HuH-7 (cell line): ENCODE measurements at regions not wholly inside any gene's neighbourhood (a gene's known extent, or its start where the extent isn't known, plus 50 kb on each side); places are given as distances from the start of the nearest gene placed in this dataset.
"Not testable (repeated sequence)": the region's sequence is repeated elsewhere in the genome, so short reads cannot be mapped to it uniquely, and the experiment has no call there.

Source experiments
- DNase-seq: peaks from one replicate; pipeline ENCODE4 v3.0.0; 2011; ENCODE audit warnings: low spot score

- DNase-seq = not testable (repeated sequence)
Measured at GRCh38 chr7:17440025-17440784, 141.8 kb downstream of the AHR start.

- DNase-seq = no peak
Measured at GRCh38 chr7:17440831-17441230, 142.4 kb downstream of the AHR start.

- DNase-seq = no peak
Measured at GRCh38 chr7:17441557-17441956, 143.1 kb downstream of the AHR start.

GRCh38 chr7:17444151-17444550, 145.7 kb downstream of the AHR start:
- DNase-seq = no peak

GRCh38 chr7:17444673-17445072, 146.2 kb downstream of the AHR start:
- no peak for DNase-seq

- DNase-seq = no peak
Measured at GRCh38 chr7:17446340-17446739, 147.9 kb downstream of the AHR start.

- DNase-seq = no peak
Measured at GRCh38 chr7:17447728-17448478, 149.5 kb downstream of the AHR start.

GRCh38 chr7:17448479-17449423, 150.3 kb downstream of the AHR start:
- no peak for DNase-seq

- no peak for DNase-seq
Measured at GRCh38 chr7:17456541-17456940, 158.1 kb downstream of the AHR start.

- DNase-seq = no peak
Measured at GRCh38 chr7:17460001-17460400, 161.5 kb downstream of the AHR start.

GRCh38 chr7:17460665-17461064, 162.2 kb downstream of the AHR start:
- DNase-seq = no peak

GRCh38 chr7:17462131-17462631, 163.7 kb downstream of the AHR start:
- no peak for DNase-seq

GRCh38 chr7:17463511-17464085, 165.1 kb downstream of the AHR start:
- DNase-seq = no peak

- no peak for DNase-seq
Measured at GRCh38 chr7:17466216-17466615, 167.8 kb downstream of the AHR start.

GRCh38 chr7:17467386-17467945, 169.0 kb downstream of the AHR start:
- DNase-seq = no peak

GRCh38 chr7:17471325-17471724, 172.9 kb downstream of the AHR start:
- DNase-seq = no peak

GRCh38 chr7:17472518-17472917, 174.1 kb downstream of the AHR start:
- no peak for DNase-seq

GRCh38 chr7:17472939-17473338, 174.5 kb downstream of the AHR start:
- no peak for DNase-seq

- DNase-seq = peak; percentile 55
Measured at GRCh38 chr7:17474724-17475344, 176.4 kb downstream of the AHR start.

- DNase-seq = no peak
Measured at GRCh38 chr7:17477182-17477581, 178.7 kb downstream of the AHR start.

- DNase-seq = no peak
Measured at GRCh38 chr7:17481118-17481517, 182.7 kb downstream of the AHR start.
